Inflammatory macrophage treated with lipopolysaccharide for 1 hour (primary cell): ENCODE measurements at regions not wholly inside any gene's neighbourhood (a gene's known extent, or its start where the extent isn't known, plus 50 kb on each side); places are given as distances from the start of the nearest gene placed in this dataset.

Source experiments
- DNase-seq, 2 donors: peaks; one replicate each; pipeline ENCODE4 v3.0.0-alpha.2; 2020 to 2022

DNA sequence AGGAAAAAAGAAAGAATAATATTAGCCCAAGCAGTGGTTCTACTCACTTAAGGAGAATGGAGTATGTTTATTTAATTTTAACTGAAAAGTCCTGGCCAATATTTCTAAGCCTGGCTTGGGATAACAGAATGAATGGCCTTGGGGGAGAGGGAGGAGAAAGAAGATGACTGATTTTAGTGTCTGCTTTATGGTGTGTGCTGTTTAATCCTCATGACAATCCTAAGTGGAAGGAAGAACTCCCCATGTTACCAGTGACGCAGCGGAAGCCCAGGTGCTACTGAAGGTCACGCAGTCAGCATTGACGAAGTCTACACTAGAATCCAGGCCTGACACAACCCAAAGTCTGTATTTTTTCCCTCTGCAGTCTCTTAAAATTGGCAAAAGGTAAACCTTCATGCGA, 50.5 kb downstream of the PALM2AKAP2 start:
- no peak for DNase-seq

- DNase-seq = no peak
Observed at GRCh38 chr9:109831998-109832658, 52.1 kb downstream of the PALM2AKAP2 start.

GRCh38 chr9:109834855-109835254, 54.9 kb downstream of the PALM2AKAP2 start:
- no peak for DNase-seq

DNA sequence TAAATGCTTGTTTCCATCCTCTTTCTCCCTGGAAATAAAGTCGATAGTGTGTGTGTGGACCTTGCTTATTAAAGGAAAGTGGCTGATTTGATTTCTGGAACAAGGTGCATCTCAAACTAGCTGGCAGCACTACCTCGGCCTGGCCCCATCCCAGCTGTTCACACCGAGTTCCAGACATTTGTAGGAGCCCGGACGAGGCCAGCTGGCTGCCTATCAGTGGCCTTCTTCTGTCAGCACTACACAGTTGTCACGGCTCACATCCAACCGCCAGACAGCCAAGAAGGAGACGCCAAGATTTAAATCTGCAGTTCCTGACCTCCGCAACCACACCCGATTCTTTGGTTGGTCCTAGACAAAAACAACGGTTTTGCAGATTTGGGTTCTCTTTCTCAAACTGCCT, 63.6 kb downstream of the PALM2AKAP2 start:
- DNase-seq = no peak

DNA sequence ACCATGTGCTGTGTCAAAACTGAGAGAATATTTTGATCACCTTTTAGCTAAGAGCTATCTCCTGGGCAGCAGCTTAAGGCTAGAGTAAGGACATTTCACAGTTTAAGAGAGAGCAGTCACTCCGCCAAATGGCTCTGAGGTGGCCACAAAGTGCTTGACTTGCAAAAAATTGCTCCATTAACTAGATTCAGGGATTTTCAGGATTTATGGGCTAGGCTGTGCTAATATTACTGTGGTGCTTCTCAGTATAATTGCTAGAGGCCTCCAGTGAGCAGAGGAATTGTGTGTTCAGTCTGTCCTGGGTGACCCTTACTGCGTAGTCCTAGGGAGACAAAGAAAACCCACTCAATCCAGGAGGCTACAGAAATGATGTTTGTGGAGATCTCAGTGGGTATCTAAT, 65.2 kb downstream of the PALM2AKAP2 start:
- DNase-seq = no peak

- no peak for DNase-seq
Observed at GRCh38 chr9:109846776-109847175, 66.8 kb downstream of the PALM2AKAP2 start.

DNA sequence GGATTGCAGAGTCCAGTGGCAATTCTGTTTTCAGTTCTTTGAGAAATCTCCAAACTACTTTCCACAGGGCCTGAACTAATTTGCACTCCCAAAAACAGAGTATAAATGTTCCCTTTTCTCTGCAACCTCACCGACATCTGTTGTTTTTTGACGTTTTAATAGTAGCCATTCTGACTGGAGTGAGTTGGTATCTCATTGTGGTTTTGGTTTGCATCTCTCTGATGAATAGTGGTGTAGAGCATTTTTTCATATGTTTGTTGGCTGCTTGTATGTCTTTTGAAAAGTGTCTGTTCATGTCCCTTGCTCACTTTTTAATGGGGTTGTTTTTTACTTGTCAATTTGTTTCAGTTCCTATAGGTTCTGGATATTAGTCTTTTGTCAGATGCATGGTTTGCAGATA, 72.6 kb downstream of the PALM2AKAP2 start:
- no peak for DNase-seq

DNA sequence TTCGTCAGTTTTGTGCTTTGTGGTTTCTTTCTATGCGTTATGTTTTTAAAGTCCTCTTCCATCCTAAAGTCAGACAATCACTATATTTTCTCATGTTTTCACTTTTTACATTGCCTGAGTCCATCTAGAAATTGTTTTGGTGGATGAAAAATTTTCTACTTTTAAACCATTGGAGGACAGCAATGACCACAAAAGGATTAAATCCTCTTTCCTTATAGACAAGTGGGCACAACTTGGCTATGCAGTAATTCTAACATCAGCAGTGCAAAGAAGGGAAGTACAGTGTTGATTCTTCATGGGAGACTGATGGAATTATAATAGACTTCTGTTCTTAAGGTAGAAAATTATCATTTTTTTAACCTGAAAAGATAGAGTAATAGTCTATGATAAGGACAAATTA, 75.5 kb downstream of the PALM2AKAP2 start:
- no peak for DNase-seq

- DNase-seq = no peak
Observed at GRCh38 chr9:109856785-109857184, 76.8 kb downstream of the PALM2AKAP2 start.

DNA sequence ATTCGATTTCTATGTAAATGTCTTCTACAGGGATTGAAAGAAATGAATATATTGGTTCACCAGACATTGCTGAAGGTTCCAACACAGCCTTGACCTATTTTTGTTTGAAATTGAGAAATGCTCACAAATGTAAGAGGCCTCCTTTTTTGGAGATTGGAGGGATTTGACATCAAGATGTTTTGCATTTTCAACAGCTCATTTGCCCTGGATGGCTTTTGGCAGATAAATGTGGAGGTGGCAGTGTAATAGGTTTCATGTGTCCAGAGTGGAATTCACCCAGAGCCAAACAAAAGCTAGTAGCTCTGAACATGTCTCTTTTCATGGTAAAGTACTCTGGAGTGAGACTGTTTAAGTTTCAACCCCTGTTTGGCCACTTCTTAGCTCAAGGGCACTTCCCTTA, 77.3 kb downstream of the PALM2AKAP2 start:
- DNase-seq = no peak

- DNase-seq = peak in 1 of 2 donors; percentile 5
Observed at GRCh38 chr9:109859447-109859846, 79.4 kb downstream of the PALM2AKAP2 start.

DNA sequence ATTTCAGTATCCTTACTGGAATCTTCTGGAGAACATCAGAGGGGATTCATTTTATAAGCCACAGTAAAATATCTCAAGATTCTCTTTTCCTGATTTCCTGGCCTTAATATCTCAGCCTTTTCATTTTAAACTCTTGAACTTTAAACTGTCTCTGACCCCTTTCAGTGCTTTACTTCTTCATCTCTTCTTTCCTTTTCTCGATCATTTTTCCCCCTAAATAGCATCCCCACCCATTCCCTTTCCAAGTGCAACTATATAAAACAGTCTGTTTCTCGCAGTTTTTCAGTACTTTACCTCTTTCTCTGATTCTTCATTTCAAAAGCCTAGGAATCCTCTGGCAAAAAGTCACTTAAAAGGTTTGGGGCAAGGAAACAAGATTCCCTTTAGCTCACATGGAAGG, 80.5 kb downstream of the PALM2AKAP2 start:
- DNase-seq = no peak

- no peak for DNase-seq
Observed at GRCh38 chr9:109861499-109861898, 81.5 kb downstream of the PALM2AKAP2 start.

GRCh38 chr9:109861918-109862317, 81.9 kb downstream of the PALM2AKAP2 start:
- no peak for DNase-seq

DNA sequence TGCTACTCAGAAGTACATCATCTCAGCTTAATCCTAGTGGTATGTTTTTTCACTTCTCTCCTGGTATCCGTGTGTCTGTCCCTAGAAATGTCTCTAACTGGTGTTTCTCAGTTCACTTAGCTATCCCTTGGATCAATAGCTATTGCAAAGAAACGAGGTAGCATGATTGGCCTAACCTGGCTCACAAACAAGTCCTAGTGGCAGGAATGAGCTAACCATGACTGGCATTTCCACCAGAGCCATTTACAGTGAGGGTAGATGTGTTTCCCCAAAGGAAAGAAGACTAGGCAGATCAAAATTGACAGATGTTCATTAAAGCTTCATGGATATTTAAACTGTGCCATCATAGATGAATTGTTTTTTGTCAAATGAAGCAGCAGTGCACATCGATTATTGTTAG, 82.5 kb downstream of the PALM2AKAP2 start:
- no peak for DNase-seq

- DNase-seq = no peak
Observed at GRCh38 chr9:109863961-109864360, 84.0 kb downstream of the PALM2AKAP2 start.

DNA sequence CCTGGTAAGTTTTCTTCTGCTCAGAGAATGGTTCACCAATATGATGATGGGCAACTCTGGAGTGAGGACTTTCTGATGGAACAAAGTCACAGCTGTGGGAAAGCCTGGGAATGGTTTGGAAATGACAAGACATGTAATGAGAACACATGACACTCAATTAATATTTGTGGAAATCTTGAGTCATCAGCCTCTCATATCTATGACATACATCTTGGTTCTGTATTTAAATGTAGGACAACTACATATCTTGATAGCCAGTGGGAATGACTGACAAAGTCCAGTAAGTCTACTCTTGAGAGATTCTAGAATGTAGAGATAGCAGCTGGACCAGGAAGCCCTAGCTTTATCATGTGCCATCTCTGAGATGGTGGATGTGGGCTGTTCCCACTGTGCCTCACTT, 85.5 kb downstream of the PALM2AKAP2 start:
- no peak for DNase-seq

GRCh38 chr9:109868207-109868606, 88.2 kb downstream of the PALM2AKAP2 start:
- DNase-seq = no peak

DNA sequence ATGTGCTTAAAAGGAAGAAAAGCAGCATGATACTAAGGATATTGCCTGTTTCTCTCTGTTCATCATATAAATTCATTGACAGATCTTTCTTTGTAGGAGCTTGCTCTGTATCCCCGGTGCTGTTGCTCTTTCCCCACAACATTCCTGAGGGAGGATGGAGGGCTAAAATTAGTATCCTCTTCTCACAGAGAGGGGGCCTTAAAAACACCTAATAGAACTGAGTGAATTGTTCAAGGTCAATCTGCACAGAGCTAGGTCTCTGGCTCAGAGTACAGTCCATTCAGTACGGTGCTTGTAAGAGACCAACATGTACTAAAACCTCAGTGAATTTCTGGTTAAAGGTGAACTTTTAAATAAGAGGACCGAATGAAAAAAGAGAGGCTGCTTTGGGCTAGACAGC, 88.7 kb downstream of the PALM2AKAP2 start:
- DNase-seq = no peak

GRCh38 chr9:109870365-109870764, 90.4 kb downstream of the PALM2AKAP2 start:
- no peak for DNase-seq

DNA sequence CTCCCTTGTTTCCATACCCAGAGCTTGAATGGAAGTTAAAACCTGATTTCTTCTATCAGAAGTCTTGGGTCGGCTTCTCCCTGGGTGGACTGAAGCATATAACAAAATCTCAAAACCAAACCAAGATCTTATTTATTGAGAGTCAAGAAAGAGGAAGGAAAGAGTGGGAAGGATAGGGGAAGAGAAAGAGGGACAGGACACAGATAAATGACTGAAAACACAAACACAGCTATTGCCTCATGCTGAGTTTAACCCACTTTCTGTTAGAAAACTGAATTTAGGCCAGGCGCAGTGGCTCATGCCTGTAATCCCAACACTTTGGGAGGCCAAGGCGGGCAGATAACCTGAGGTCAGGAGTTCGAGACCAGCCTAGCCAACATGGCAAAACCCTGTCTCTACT, 92.9 kb downstream of the PALM2AKAP2 start:
- DNase-seq = peak in 1 of 2 donors; percentile 20

- no peak for DNase-seq
Observed at GRCh38 chr9:109875495-109876129, 95.6 kb downstream of the PALM2AKAP2 start.

- peak; percentile 12 to 49 for DNase-seq
Observed at GRCh38 chr9:109880276-109881169, 100.5 kb downstream of the PALM2AKAP2 start.

- DNase-seq = no peak
Observed at GRCh38 chr9:109883623-109884022, 103.6 kb downstream of the PALM2AKAP2 start.
